PC-3 (cell line): ENCODE measurements at regions not wholly inside any gene's neighbourhood (a gene's known extent, or its start where the extent isn't known, plus 50 kb on each side); places are given as distances from the start of the nearest gene placed in this dataset.

ENCODE experiments used
- ATAC-seq: fragments of 200-7000 bp; cut with Tn5 transposase; 2 replicates; pipeline ENCODE4 v1.9.1; 2020; ENCODE audit warnings: mild to moderate bottlenecking, moderate library complexity
- BruUV-seq: library from RNA; stranded (reverse); fragments of 400-500 nt; replicated peaks from 2 replicates; lab custom pipeline; 2021; lab: Mats Ljungman, UMichigan
- CTCF ChIA-PET: fragments of 300-600 bp; sonication (Branson Sonifier 250); formaldehyde crosslinking; loops from one replicate; lab custom pipeline; 2022; ENCODE audit warnings: antibody characterized with exemption; lab: Charles Lee
- POLR2A ChIA-PET: fragments of 300-600 bp; sonication (Branson Sonifier 250); formaldehyde crosslinking; loops from one replicate; lab custom pipeline; 2022; ENCODE audit warnings: antibody characterized with exemption; ENCODE audit not compliant: unreplicated experiment; lab: Charles Lee
- DNase-seq: peaks from one replicate; pipeline ENCODE4 v3.0.0-alpha.2; 2015
- H2AFZ ChIP-seq: fragments of 300-600 bp; sonication (generic); 2 replicates; pipeline ENCODE4 v1.6.0; 2016; ENCODE audit warnings: antibody characterized with exemption, low read length
- H3F3A ChIP-seq: fragments of 300-600 bp; sonication (generic); one replicate; pipeline ENCODE4 v1.6.0; 2017; ENCODE audit warnings: antibody characterized with exemption, low read length, control low read depth, mild to moderate bottlenecking; ENCODE audit not compliant: unreplicated experiment
- H3K27ac ChIP-seq: fragments of 300-600 bp; sonication (generic); 2 replicates; pipeline ENCODE4 v1.5.1; 2016; ENCODE audit warnings: mild to moderate bottlenecking, low read length
- H3K27me3 ChIP-seq: fragments of 300-600 bp; sonication (generic); 2 replicates; pipeline ENCODE4 v1.6.1; 2016; ENCODE audit warnings: low read length, mixed read lengths
- H3K36me3 ChIP-seq: fragments of 300-600 bp; sonication (generic); 2 replicates; pipeline ENCODE4 v1.6.1; 2016; ENCODE audit warnings: low read depth, mixed run types, low read length, mixed read lengths
- H3K4me1 ChIP-seq: fragments of 300-600 bp; sonication (generic); 2 replicates; pipeline ENCODE4 v1.5.1; 2016; ENCODE audit warnings: low read length; ENCODE audit not compliant: insufficient read depth
- H3K4me2 ChIP-seq: fragments of 300-600 bp; sonication (generic); 2 replicates; pipeline ENCODE4 v1.6.0; 2016; ENCODE audit warnings: low read length
- H3K4me3 ChIP-seq: fragments of 300-600 bp; sonication (generic); 2 replicates; pipeline ENCODE4 v1.5.1; 2016; ENCODE audit warnings: mild to moderate bottlenecking, low read length, mixed read lengths
- H3K79me2 ChIP-seq: fragments of 300-600 bp; sonication (generic); 2 replicates; pipeline ENCODE4 v1.6.1; 2017; ENCODE audit warnings: low read length, mixed read lengths
- H3K9ac ChIP-seq: fragments of 300-600 bp; sonication (generic); 2 replicates; pipeline ENCODE4 v1.6.0; 2016; ENCODE audit warnings: mild to moderate bottlenecking, low read length
- H3K9me2 ChIP-seq: fragments of 300-600 bp; sonication (generic); replicated peaks from 2 replicates; pipeline ENCODE4 v1.6.1; 2016; ENCODE audit warnings: mixed run types, low read length, mixed read lengths
- H3K9me3 ChIP-seq: fragments of 300-600 bp; sonication (generic); 2 replicates; pipeline ENCODE4 v1.6.1; 2016; ENCODE audit warnings: low read length, mixed read lengths
- H4K20me1 ChIP-seq: fragments of 300-600 bp; sonication (generic); 2 replicates; pipeline ENCODE4 v1.6.1; 2016; ENCODE audit warnings: low read length, mixed read lengths
- EZH2 ChIP-seq: fragments of 300-600 bp; sonication (generic); IDR thresholded peaks from one replicate; pipeline ENCODE4 v1.6.1; 2017; ENCODE audit warnings: antibody characterized with exemption, mild to moderate bottlenecking, low read length; ENCODE audit not compliant: unreplicated experiment
- EZH2phosphoT487 ChIP-seq: fragments of 300-600 bp; sonication (generic); IDR thresholded peaks from 2 replicates; pipeline ENCODE4 v1.6.1; 2018; ENCODE audit warnings: mild to moderate bottlenecking, antibody characterized with exemption, low read length, borderline replicate concordance
- intact Hi-C: fragments of 100-400 bp; cut with micrococcal nuclease; formaldehyde crosslinking; loops from 2 replicates; pipeline ENCODE4 v1.9.0; 2023
- TF ChIP-seq, protein P1 (sequence below): fragments of 300-600 bp; sonication (generic); conservative IDR thresholded peaks from 2 replicates; pipeline ENCODE4 v1.5.1; 2017; ENCODE audit warnings: antibody characterized with exemption, low read depth, mild to moderate bottlenecking, low read length

DNA sequence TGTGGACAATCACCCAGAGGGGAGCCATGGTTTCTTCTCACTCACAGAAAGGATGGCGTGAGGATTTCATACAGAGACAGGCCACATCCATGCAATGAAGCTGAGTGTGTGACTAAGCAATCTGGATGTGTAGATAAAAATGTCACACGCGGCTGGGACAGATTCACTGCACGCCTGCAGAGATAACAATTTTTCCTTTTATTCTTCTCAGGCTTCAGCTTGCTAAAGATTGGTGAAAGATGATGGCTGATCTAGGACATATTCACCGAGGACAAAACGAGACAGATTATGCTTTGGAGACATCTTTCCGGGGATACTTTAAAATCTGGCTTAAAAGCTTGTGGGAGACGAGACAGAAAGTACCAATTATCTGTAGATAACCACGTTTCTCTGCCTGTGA, 313.9 kb upstream of the TRPC7 start:
- ATAC-seq (no peak), DNase-seq (no peak)
- Histone ChIP-seq H3K27ac (no peak overlapping the region), H3K27me3 (no peaks in the 10 kb centered on the region), H3K79me2 (no peaks in the 10 kb centered on the region), H3K36me3 (no peaks in the 10 kb centered on the region), H3F3A (no peaks in the 10 kb centered on the region), H3K4me3 (no peak overlapping the region), H2AFZ (no peak overlapping the region), H3K4me2 (no peak overlapping the region), H3K9me3 (no peaks in the 10 kb centered on the region), H4K20me1 (no peaks in the 10 kb centered on the region), H3K9me2 (no peaks in the 10 kb centered on the region), H3K9ac (no peak overlapping the region), H3K4me1 (no peaks in the 10 kb centered on the region)
- TF ChIP-seq, protein P1, sequence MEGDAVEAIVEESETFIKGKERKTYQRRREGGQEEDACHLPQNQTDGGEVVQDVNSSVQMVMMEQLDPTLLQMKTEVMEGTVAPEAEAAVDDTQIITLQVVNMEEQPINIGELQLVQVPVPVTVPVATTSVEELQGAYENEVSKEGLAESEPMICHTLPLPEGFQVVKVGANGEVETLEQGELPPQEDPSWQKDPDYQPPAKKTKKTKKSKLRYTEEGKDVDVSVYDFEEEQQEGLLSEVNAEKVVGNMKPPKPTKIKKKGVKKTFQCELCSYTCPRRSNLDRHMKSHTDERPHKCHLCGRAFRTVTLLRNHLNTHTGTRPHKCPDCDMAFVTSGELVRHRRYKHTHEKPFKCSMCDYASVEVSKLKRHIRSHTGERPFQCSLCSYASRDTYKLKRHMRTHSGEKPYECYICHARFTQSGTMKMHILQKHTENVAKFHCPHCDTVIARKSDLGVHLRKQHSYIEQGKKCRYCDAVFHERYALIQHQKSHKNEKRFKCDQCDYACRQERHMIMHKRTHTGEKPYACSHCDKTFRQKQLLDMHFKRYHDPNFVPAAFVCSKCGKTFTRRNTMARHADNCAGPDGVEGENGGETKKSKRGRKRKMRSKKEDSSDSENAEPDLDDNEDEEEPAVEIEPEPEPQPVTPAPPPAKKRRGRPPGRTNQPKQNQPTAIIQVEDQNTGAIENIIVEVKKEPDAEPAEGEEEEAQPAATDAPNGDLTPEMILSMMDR: no peak
- TF ChIP-seq EZH2phosphoT487 (no peak), EZH2 (no peak)
- intact Hi-C loops: no loop called here
- ChIA-PET CTCF (no interaction called here), POLR2A (no interaction called here)
- no TSS peak for BruUV-seq

DNA sequence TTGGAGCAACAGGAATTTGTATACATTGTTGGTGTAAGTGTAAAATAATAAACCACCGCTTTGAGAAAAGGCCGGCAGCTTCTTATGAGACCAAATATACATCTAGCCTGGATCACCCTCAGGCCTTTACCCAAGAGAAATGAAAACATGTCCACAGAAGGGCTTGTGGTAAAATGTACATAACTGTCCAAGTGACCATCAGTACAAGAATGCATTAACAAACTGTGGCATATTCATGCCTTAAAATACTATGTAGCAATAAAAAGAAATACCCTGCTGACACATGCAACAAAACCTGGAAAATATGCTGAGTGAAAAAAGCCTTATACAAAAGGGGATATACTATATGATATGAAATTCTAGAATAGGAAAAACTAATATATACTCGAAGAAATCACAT, 311.9 kb upstream of the TRPC7 start:
- no peak for DNase-seq
- no peaks in the 10 kb centered on the region for H3K9me2 ChIP-seq
- ATAC-seq: no peak
- intact Hi-C loops: no loop called here
- H3K4me2 ChIP-seq: no peak overlapping the region
- H3K27ac ChIP-seq: no peak overlapping the region
- POLR2A ChIA-PET: no interaction called here
- no peaks in the 10 kb centered on the region for H3K9me3 ChIP-seq
- H3K36me3 ChIP-seq: no peaks in the 10 kb centered on the region
- H3K4me1 ChIP-seq: no peaks in the 10 kb centered on the region
- no peak overlapping the region for H2AFZ ChIP-seq
- BruUV-seq: no TSS peak
- no peaks in the 10 kb centered on the region for H3F3A ChIP-seq
- TF ChIP-seq EZH2phosphoT487: no peak
- TF ChIP-seq, protein P1: no peak
- no peak for TF ChIP-seq EZH2
- H3K9ac ChIP-seq: no peak overlapping the region
- no peaks in the 10 kb centered on the region for H4K20me1 ChIP-seq
- no peak overlapping the region for H3K4me3 ChIP-seq
- no peaks in the 10 kb centered on the region for H3K27me3 ChIP-seq
- no peaks in the 10 kb centered on the region for H3K79me2 ChIP-seq
- CTCF ChIA-PET: no interaction called here

DNA sequence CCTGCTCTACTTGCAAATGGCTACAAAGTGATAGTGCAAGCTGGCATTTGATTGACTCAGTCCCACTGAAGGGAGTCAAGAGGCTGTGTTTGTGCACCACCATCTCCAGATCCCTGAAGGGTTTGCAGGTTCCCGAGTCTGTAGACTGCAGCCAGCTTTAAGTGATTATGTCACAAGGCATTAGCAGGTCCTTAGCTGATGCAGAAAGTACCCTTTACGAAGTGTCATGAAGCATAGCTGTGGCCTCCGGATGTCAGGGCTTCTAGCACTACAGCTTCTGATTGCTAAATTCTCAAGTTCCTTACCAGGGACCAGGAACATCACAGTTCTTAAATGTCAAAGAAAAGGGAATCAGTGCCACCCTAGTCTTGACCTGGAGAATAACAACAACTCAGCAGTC, 311.3 kb upstream of the TRPC7 start:
- Histone ChIP-seq H3K27ac (no peak overlapping the region), H3K4me3 (no peak overlapping the region), H3K4me2 (no peak overlapping the region), H3K27me3 (no peaks in the 10 kb centered on the region), H4K20me1 (no peaks in the 10 kb centered on the region), H3K36me3 (no peaks in the 10 kb centered on the region), H2AFZ (no peak overlapping the region), H3K9me3 (no peaks in the 10 kb centered on the region), H3K79me2 (no peaks in the 10 kb centered on the region), H3K4me1 (no peaks in the 10 kb centered on the region), H3K9ac (no peak overlapping the region), H3K9me2 (no peaks in the 10 kb centered on the region), H3F3A (no peaks in the 10 kb centered on the region)
- ATAC-seq: no peak
- TF ChIP-seq EZH2phosphoT487: no peak
- TF ChIP-seq, protein P1: no peak
- TF ChIP-seq EZH2: no peak
- DNase-seq: no peak
- POLR2A ChIA-PET: no interaction called here
- intact Hi-C loops: no loop called here
- CTCF ChIA-PET: no interaction called here
- BruUV-seq: no TSS peak
